C4-2B (cell line): ENCODE measurements at regions not wholly inside any gene's neighbourhood (a gene's known extent, or its start where the extent isn't known, plus 50 kb on each side); places are given as distances from the start of the nearest gene placed in this dataset.

ENCODE experiments used
- ZFX ChIP-seq: fragments of 450-650 bp; IDR thresholded peaks from 2 replicates; pipeline ENCODE4 v1.6.1; 2017
- TF ChIP-seq, protein P1 (sequence below): fragments of 450-650 bp; conservative IDR thresholded peaks from 2 replicates; pipeline ENCODE4 v1.5.1; 2017; ENCODE audit warnings: mild to moderate bottlenecking

- TF ChIP-seq, protein P1, sequence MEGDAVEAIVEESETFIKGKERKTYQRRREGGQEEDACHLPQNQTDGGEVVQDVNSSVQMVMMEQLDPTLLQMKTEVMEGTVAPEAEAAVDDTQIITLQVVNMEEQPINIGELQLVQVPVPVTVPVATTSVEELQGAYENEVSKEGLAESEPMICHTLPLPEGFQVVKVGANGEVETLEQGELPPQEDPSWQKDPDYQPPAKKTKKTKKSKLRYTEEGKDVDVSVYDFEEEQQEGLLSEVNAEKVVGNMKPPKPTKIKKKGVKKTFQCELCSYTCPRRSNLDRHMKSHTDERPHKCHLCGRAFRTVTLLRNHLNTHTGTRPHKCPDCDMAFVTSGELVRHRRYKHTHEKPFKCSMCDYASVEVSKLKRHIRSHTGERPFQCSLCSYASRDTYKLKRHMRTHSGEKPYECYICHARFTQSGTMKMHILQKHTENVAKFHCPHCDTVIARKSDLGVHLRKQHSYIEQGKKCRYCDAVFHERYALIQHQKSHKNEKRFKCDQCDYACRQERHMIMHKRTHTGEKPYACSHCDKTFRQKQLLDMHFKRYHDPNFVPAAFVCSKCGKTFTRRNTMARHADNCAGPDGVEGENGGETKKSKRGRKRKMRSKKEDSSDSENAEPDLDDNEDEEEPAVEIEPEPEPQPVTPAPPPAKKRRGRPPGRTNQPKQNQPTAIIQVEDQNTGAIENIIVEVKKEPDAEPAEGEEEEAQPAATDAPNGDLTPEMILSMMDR: no peak
- no peak for TF ChIP-seq ZFX
Measured at GRCh38 chr15:66620341-66620740, 54.5 kb upstream of the LCTL start.
